ENCODE measurements at regions not wholly inside any gene's neighbourhood (a gene's known extent, or its start where the extent isn't known, plus 50 kb on each side); places are given as distances from the start of the nearest gene placed in this dataset.

- H3K79me1 ChIP-seq (ENCODE audit: low read length): no peaks in the 10 kb centered on the region
- no peak for DNase-seq
- H3K9me3 ChIP-seq (ENCODE audit: insufficient read depth, low read depth, low read length): peaks cover under 1% of the 10 kb centered on the region
- H2AFZ ChIP-seq (ENCODE audit: insufficient read depth, low read length, poor library complexity): no peak overlapping the region
- no CpG with 5 or more reads among the region's 4 CpGs for WGBS (ENCODE audit: extremely low coverage, insufficient coverage, insufficient read length)
- no peak overlapping the region for H4K12ac ChIP-seq (ENCODE audit: low read depth, low read length)
- no peak overlapping the region for H3K4ac ChIP-seq (ENCODE audit: low read depth, low read length)
- H3K23ac ChIP-seq (ENCODE audit: low read length): no peak overlapping the region
- H3K9ac ChIP-seq (ENCODE audit: low read length): no peak overlapping the region
- H3K4me1 ChIP-seq (ENCODE audit: control insufficient read depth in 1 of 2, insufficient read depth in 2 of 2, low read length in 2 of 2): no peaks in the 10 kb centered on the region
- no peak overlapping the region for H4K91ac ChIP-seq (ENCODE audit: low read depth, low read length)
- H2AK5ac ChIP-seq (ENCODE audit: low read length): no peak overlapping the region
- H2BK12ac ChIP-seq (ENCODE audit: low read length): no peak overlapping the region
- H3K27ac ChIP-seq (ENCODE audit: low read depth, low read length): no peak overlapping the region
- no peak overlapping the region for H2BK5ac ChIP-seq (ENCODE audit: low read depth, low read length, poor library complexity)
- H2BK120ac ChIP-seq (ENCODE audit: insufficient read depth, low read length, poor library complexity): no peak overlapping the region
- no peaks in the 10 kb centered on the region for H3K79me2 ChIP-seq (ENCODE audit: control insufficient read depth, insufficient read depth, low read length, poor library complexity)
- H3K4me2 ChIP-seq (ENCODE audit: low read length): no peak overlapping the region
- no peaks in the 10 kb centered on the region for H3K27me3 ChIP-seq (ENCODE audit: insufficient read depth, low read length)
- no peak overlapping the region for H3K18ac ChIP-seq (ENCODE audit: low read length)
- H3K36me3 ChIP-seq (ENCODE audit: control insufficient read depth in 1 of 2, insufficient read depth in 2 of 2, low read length in 2 of 2): no peaks in the 10 kb centered on the region
- no peak overlapping the region for H4K8ac ChIP-seq (ENCODE audit: low read depth, low read length)
- no peak overlapping the region for H3K14ac ChIP-seq (ENCODE audit: low read length)
- H3K4me3 ChIP-seq (ENCODE audit: low read depth, low read length): no peak overlapping the region
Observed at GRCh38 chr16:79501446-79501845, 99.1 kb downstream of the MAF start.

GRCh38 chr16:79500866-79501265 is 99.7 kb downstream of the MAF start:
- Histone ChIP-seq H3K18ac (ENCODE audit: low read length) (no peak overlapping the region), H2AK5ac (ENCODE audit: low read length) (no peak overlapping the region), H3K9me3 (ENCODE audit: insufficient read depth, low read depth, low read length) (no peaks in the 10 kb centered on the region), H4K8ac (ENCODE audit: low read depth, low read length) (no peak overlapping the region), H3K79me1 (ENCODE audit: low read length) (no peaks in the 10 kb centered on the region), H4K91ac (ENCODE audit: low read depth, low read length) (no peak overlapping the region), H3K4ac (ENCODE audit: low read depth, low read length) (no peak overlapping the region), H3K4me2 (ENCODE audit: low read length) (no peak overlapping the region), H2BK5ac (ENCODE audit: low read depth, low read length, poor library complexity) (no peak overlapping the region), H4K12ac (ENCODE audit: low read depth, low read length) (no peak overlapping the region), H2BK12ac (ENCODE audit: low read length) (no peak overlapping the region), H3K27ac (ENCODE audit: low read depth, low read length) (no peak overlapping the region), H3K27me3 (ENCODE audit: insufficient read depth, low read length) (no peaks in the 10 kb centered on the region), H2BK120ac (ENCODE audit: insufficient read depth, low read length, poor library complexity) (no peak overlapping the region), H3K14ac (ENCODE audit: low read length) (no peak overlapping the region), H3K4me3 (ENCODE audit: low read depth, low read length) (no peak overlapping the region), H3K79me2 (ENCODE audit: control insufficient read depth, insufficient read depth, low read length, poor library complexity) (no peaks in the 10 kb centered on the region), H3K23ac (ENCODE audit: low read length) (no peak overlapping the region), H3K4me1 (ENCODE audit: control insufficient read depth in 1 of 2, insufficient read depth in 2 of 2, low read length in 2 of 2) (no peaks in the 10 kb centered on the region), H2AFZ (ENCODE audit: insufficient read depth, low read length, poor library complexity) (no peak overlapping the region), H3K36me3 (ENCODE audit: control insufficient read depth in 1 of 2, insufficient read depth in 2 of 2, low read length in 2 of 2) (no peaks in the 10 kb centered on the region), H3K9ac (ENCODE audit: low read length) (no peak overlapping the region)
- no CpG with 5 or more reads among the region's 2 CpGs for WGBS (ENCODE audit: extremely low coverage, insufficient coverage, insufficient read length)
- no peak for DNase-seq

- Histone ChIP-seq H2AFZ (ENCODE audit: insufficient read depth, low read length, poor library complexity) (no peak overlapping the region), H3K9ac (ENCODE audit: low read length) (no peak overlapping the region), H3K14ac (ENCODE audit: low read length) (no peak overlapping the region), H2AK5ac (ENCODE audit: low read length) (no peak overlapping the region), H3K79me2 (ENCODE audit: control insufficient read depth, insufficient read depth, low read length, poor library complexity) (no peaks in the 10 kb centered on the region), H4K12ac (ENCODE audit: low read depth, low read length) (no peak overlapping the region), H3K9me3 (ENCODE audit: insufficient read depth, low read depth, low read length) (no peaks in the 10 kb centered on the region), H4K8ac (ENCODE audit: low read depth, low read length) (no peak overlapping the region), H2BK120ac (ENCODE audit: insufficient read depth, low read length, poor library complexity) (no peak overlapping the region), H3K18ac (ENCODE audit: low read length) (no peak overlapping the region), H3K4ac (ENCODE audit: low read depth, low read length) (no peak overlapping the region), H3K4me2 (ENCODE audit: low read length) (no peak overlapping the region), H3K4me3 (ENCODE audit: low read depth, low read length) (no peak overlapping the region), H3K27me3 (ENCODE audit: insufficient read depth, low read length) (no peaks in the 10 kb centered on the region), H4K91ac (ENCODE audit: low read depth, low read length) (no peak overlapping the region), H3K27ac (ENCODE audit: low read depth, low read length) (no peak overlapping the region), H3K36me3 (ENCODE audit: control insufficient read depth in 1 of 2, insufficient read depth in 2 of 2, low read length in 2 of 2) (no peaks in the 10 kb centered on the region), H2BK5ac (ENCODE audit: low read depth, low read length, poor library complexity) (no peak overlapping the region), H3K23ac (ENCODE audit: low read length) (no peak overlapping the region), H3K4me1 (ENCODE audit: control insufficient read depth in 1 of 2, insufficient read depth in 2 of 2, low read length in 2 of 2) (no peaks in the 10 kb centered on the region), H2BK12ac (ENCODE audit: low read length) (no peak overlapping the region), H3K79me1 (ENCODE audit: low read length) (no peaks in the 10 kb centered on the region)
- no CpG with 5 or more reads among the region's 2 CpGs for WGBS (ENCODE audit: extremely low coverage, insufficient coverage, insufficient read length)
- no peak for DNase-seq
Observed at GRCh38 chr16:79500286-79500685, 100.3 kb downstream of the MAF start.

GRCh38 chr16:79498928-79499327 is 101.6 kb downstream of the MAF start:
- no peak overlapping the region for H4K12ac ChIP-seq (ENCODE audit: low read depth, low read length)
- H3K18ac ChIP-seq (ENCODE audit: low read length): no peak overlapping the region
- H3K4me1 ChIP-seq (ENCODE audit: control insufficient read depth in 1 of 2, insufficient read depth in 2 of 2, low read length in 2 of 2): no peaks in the 10 kb centered on the region
- H2BK5ac ChIP-seq (ENCODE audit: low read depth, low read length, poor library complexity): no peak overlapping the region
- no peak overlapping the region for H2BK120ac ChIP-seq (ENCODE audit: insufficient read depth, low read length, poor library complexity)
- no peaks in the 10 kb centered on the region for H3K79me1 ChIP-seq (ENCODE audit: low read length)
- no peak overlapping the region for H4K91ac ChIP-seq (ENCODE audit: low read depth, low read length)
- H3K79me2 ChIP-seq (ENCODE audit: control insufficient read depth, insufficient read depth, low read length, poor library complexity): no peaks in the 10 kb centered on the region
- H2BK12ac ChIP-seq (ENCODE audit: low read length): no peak overlapping the region
- no peak overlapping the region for H3K9ac ChIP-seq (ENCODE audit: low read length)
- H3K4me3 ChIP-seq (ENCODE audit: low read depth, low read length): no peak overlapping the region
- no peak overlapping the region for H3K4me2 ChIP-seq (ENCODE audit: low read length)
- no peak overlapping the region for H2AFZ ChIP-seq (ENCODE audit: insufficient read depth, low read length, poor library complexity)
- H3K23ac ChIP-seq (ENCODE audit: low read length): no peak overlapping the region
- no peak overlapping the region for H3K27ac ChIP-seq (ENCODE audit: low read depth, low read length)
- H3K36me3 ChIP-seq (ENCODE audit: control insufficient read depth in 1 of 2, insufficient read depth in 2 of 2, low read length in 2 of 2): no peaks in the 10 kb centered on the region
- H3K27me3 ChIP-seq (ENCODE audit: insufficient read depth, low read length): no peaks in the 10 kb centered on the region
- WGBS (ENCODE audit: extremely low coverage, insufficient coverage, insufficient read length): no CpG with 5 or more reads among the region's 1 CpG
- H3K9me3 ChIP-seq (ENCODE audit: insufficient read depth, low read depth, low read length): no peaks in the 10 kb centered on the region
- no peak overlapping the region for H3K4ac ChIP-seq (ENCODE audit: low read depth, low read length)
- no peak overlapping the region for H4K8ac ChIP-seq (ENCODE audit: low read depth, low read length)
- H2AK5ac ChIP-seq (ENCODE audit: low read length): no peak overlapping the region
- H3K14ac ChIP-seq (ENCODE audit: low read length): no peak overlapping the region
- DNase-seq: no peak

Measured in trophoblast cell (in vitro differentiated cells and primary cell).